GM12873 (cell line): ENCODE measurements at regions not wholly inside any gene's neighbourhood (a gene's known extent, or its start where the extent isn't known, plus 50 kb on each side); places are given as distances from the start of the nearest gene placed in this dataset.

Experiments
- TF ChIP-seq, protein P1 (sequence below): IDR thresholded peaks from 2 replicates; pipeline ENCODE4 v1.5.1; 2012; ENCODE audit warnings: low read depth, mild to moderate bottlenecking, moderate library complexity, low read length, control low read depth; ENCODE audit not compliant: insufficient read depth; ENCODE audit errors: missing control alignments

DNA sequence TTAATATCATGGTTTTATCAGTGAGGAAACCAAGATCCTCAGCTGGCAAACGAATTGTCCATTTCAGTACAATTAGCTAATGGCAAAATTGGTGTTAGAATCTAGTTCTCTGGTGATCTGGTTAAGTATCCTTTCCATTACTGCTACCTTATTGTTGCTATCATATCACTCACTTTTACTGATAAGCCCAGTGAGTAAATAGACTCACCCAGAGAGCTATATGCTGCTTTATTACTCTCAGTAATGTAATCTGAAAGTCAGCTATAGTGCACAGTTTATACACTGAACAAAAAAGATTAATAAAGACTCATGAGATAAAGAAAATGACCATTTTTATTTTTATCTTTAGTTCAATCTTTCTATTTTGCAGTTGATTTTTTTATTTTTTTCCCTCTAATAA, 95.0 kb downstream of the DMAC1 start:
- TF ChIP-seq, protein P1, sequence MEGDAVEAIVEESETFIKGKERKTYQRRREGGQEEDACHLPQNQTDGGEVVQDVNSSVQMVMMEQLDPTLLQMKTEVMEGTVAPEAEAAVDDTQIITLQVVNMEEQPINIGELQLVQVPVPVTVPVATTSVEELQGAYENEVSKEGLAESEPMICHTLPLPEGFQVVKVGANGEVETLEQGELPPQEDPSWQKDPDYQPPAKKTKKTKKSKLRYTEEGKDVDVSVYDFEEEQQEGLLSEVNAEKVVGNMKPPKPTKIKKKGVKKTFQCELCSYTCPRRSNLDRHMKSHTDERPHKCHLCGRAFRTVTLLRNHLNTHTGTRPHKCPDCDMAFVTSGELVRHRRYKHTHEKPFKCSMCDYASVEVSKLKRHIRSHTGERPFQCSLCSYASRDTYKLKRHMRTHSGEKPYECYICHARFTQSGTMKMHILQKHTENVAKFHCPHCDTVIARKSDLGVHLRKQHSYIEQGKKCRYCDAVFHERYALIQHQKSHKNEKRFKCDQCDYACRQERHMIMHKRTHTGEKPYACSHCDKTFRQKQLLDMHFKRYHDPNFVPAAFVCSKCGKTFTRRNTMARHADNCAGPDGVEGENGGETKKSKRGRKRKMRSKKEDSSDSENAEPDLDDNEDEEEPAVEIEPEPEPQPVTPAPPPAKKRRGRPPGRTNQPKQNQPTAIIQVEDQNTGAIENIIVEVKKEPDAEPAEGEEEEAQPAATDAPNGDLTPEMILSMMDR, result no peak

DNA sequence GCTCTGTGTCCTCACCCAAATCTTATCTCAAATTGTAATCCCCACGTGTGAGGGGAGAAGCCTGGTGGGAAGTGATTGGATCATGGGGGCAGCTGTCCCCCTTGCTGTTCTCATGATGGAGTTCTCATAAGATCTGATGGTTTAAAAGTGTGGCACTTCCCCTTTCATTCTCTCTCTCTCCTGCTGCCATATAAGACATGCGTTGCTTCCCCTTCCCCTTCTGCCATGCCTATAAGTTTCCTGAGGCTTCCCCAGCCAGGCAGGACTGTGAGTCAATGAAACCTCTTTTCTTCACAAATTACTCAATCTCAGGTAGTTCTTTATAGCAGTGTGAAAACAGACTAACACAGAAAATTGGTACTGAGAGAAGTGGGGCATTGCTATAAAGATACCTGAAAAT, 107.7 kb downstream of the DMAC1 start:
- TF ChIP-seq, protein P1, result no peak

DNA sequence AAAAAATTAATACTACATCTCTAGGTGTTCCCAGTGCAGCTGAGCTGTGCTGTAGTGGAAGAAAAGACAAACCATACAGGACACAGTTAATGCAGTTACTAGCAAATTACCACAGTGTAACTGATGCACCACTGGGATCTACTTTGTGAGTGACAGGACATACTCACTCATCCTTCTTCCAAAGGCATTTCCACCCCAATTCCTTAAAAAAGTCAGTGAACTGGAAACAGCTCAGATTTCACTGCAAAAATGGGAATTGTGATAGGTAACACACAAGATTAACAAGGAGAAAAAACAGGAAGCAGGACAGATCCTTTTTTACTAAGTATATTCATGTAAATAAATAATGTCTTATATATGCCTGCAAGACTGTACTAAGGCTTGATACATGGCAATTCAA, 109.6 kb downstream of the DMAC1 start:
- TF ChIP-seq, protein P1, result no peak

DNA sequence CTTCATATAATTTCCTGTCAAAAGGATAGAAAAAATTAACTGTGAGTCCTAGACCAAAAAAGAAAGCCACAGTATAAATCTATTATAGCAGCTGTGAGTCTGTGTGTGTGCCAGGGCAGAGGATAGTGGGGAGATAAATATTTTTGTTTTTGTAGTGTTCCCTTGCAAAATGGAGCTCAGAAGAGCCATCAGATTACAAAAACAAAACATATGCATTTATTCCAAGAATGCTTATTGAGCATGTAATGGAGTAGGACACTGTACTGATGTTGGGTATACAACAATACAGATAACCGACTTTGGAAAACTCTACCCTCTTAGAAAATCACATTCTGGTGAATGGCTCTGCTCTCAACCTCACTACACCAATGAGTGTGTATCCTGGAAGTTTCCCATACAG, 111.0 kb downstream of the DMAC1 start:
- TF ChIP-seq, protein P1, result no peak

DNA sequence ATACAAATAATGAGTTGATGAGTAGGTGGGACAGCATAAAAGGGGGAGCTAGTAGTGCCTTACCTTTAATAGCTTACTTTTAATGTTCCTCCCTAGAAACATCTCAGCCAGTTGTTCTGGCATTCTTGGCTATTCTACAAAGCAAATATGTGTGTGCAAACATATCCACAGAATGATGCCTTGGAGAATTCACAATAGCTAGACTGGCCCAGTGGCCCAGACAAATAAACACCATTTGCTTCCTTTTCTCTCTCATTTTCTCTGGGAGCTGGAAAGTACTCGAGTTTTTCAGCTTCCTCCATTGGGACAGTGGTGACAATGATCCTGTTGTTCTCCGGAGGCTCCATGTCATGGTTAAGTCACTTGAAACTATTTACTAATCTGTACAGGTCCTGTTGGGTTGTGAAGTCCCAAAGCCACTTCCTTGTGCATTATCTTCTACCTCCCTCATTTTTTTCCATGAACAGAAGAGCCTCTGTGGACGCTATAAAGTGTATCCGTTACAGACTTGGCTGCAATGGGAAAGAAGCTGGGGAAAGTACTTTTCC, 122.9 kb downstream of the DMAC1 start:
- TF ChIP-seq, protein P1, result no peak

DNA sequence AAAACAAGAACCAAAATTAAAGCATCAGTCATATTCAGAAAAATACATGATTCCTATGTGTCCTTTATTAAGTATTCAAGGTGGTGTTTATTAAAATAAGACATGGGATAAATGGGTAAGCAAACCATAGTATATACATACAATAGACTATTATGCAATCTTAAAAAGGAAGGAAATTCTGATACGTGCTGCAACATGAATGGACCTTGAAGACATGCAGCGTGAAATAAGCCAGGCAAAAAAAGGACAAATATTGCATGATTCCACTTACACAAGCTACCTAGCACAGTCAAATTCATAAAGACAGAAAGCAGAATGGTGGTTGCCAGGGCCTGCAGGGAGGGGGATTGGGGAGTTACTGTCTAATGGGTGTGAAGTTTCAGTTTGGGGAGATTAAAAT, 127.7 kb downstream of the DMAC1 start:
- TF ChIP-seq, protein P1, result no peak

DNA sequence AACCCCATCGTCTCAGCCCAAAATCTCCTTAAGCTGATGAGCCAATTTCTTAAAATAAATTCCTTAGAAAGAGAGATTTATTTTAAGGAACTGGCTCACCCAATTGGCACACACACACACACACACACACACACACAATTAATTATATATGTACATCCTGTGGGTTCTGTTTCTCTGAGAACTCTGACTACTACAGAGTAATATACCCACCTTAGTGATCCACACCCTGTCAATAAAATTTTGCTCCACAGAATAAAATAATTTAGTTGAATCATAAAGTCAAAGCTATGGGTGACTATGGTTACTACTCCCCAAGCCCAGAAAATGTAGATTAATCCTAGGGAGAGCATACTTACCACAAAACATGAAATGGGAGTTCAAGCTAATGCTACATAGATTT, 131.0 kb downstream of the DMAC1 start:
- TF ChIP-seq, protein P1, result no peak
